ENCODE measurements at regions not wholly inside any gene's neighbourhood (a gene's known extent, or its start where the extent isn't known, plus 50 kb on each side); places are given as distances from the start of the nearest gene placed in this dataset.
"Not testable (repeated sequence)": the region's sequence is repeated elsewhere in the genome, so short reads cannot be mapped to it uniquely, and the experiment has no call there.

GRCh38 chr3:169008776-169009358 lies 654.6 kb downstream of the MECOM start:
- Histone ChIP-seq H3K27ac (ENCODE audit: low read depth, low read length) (no peak overlapping the region), H3K79me2 (ENCODE audit: insufficient read depth, low read length) (no peaks in the 10 kb centered on the region), H4K20me1 (ENCODE audit: insufficient read depth) (no peaks in the 10 kb centered on the region), H3K4me2 (ENCODE audit: low read length) (no peak overlapping the region), H3K27me3 (ENCODE audit: insufficient read depth, low read length) (no peaks in the 10 kb centered on the region), H3K4me3 (replicated peaks in 1 of 2; ENCODE audit: low read depth in 1 of 2, low read length in 2 of 2) (no peak overlapping the region), H3K9me3 (ENCODE audit: control insufficient read depth in 1 of 2, insufficient read depth in 1 of 2, low read depth in 1 of 2, low read length in 2 of 2) (no peaks in the 10 kb centered on the region), H3K9ac (ENCODE audit: low read length) (no peak overlapping the region), H2AFZ (ENCODE audit: low read depth, low read length, poor library complexity, severe bottlenecking) (no peak overlapping the region), H3K36me3 (ENCODE audit: control insufficient read depth in 1 of 2, insufficient read depth in 2 of 2, low read length in 2 of 2) (no peaks in the 10 kb centered on the region), H3K9me2 (ENCODE audit: insufficient read depth) (no peaks in the 10 kb centered on the region), H3K4me1 (ENCODE audit: control insufficient read depth in 1 of 2, insufficient read depth in 2 of 2, low read length in 2 of 2) (no peaks in the 10 kb centered on the region)
- TF ChIP-seq YY1 (IDR thresholded peaks at IDR 0.05; ENCODE audit: extremely low read depth, insufficient replicate concordance, low read depth, low read length): no peak
- no peak for TF ChIP-seq EGR1 (IDR thresholded peaks at IDR 0.05; ENCODE audit: low read depth)
- no TSS peak for BruUV-seq (replicated peaks)
- intact Hi-C loops (cut with micrococcal nuclease): no loop called here
- ChIA-PET RAD21 (ENCODE audit: low non-redundant PET in 1 of 2, low total read pairs in 2 of 2, uncharacterized antibody in 2 of 2, unreplicated experiment in 2 of 2) (no interaction called here), CTCF (no interaction called here), POLR2A (interaction anchor here (0.7 kb wide), 1 partner anchor 10 kb away, joined by 3 read pairs; no protein-coding TSS in a partner anchor)
- ATAC-seq: no peak
- DNase-seq (ENCODE audit: low read depth, low spot score): no peak

GRCh38 chr3:169007145-169007544 lies 656.4 kb downstream of the MECOM start:
- RAD21 ChIA-PET (ENCODE audit: low non-redundant PET in 1 of 2, low total read pairs in 2 of 2, uncharacterized antibody in 2 of 2, unreplicated experiment in 2 of 2): no interaction called here
- Histone ChIP-seq H3K79me2 (ENCODE audit: insufficient read depth, low read length) (no peaks in the 10 kb centered on the region), H2AFZ (ENCODE audit: low read depth, low read length, poor library complexity, severe bottlenecking) (no peak overlapping the region), H3K9me2 (ENCODE audit: insufficient read depth) (no peaks in the 10 kb centered on the region), H3K9me3 (ENCODE audit: control insufficient read depth in 1 of 2, insufficient read depth in 1 of 2, low read depth in 1 of 2, low read length in 2 of 2) (no peaks in the 10 kb centered on the region), H3K27me3 (ENCODE audit: insufficient read depth, low read length) (no peaks in the 10 kb centered on the region), H3K9ac (ENCODE audit: low read length) (no peak overlapping the region), H3K27ac (ENCODE audit: low read depth, low read length) (no peak overlapping the region), H3K4me2 (ENCODE audit: low read length) (no peak overlapping the region), H3K4me1 (ENCODE audit: control insufficient read depth in 1 of 2, insufficient read depth in 2 of 2, low read length in 2 of 2) (no peaks in the 10 kb centered on the region), H3K36me3 (ENCODE audit: control insufficient read depth in 1 of 2, insufficient read depth in 2 of 2, low read length in 2 of 2) (no peaks in the 10 kb centered on the region), H3K4me3 (replicated peaks in 1 of 2; ENCODE audit: low read depth in 1 of 2, low read length in 2 of 2) (no peak overlapping the region), H4K20me1 (ENCODE audit: insufficient read depth) (no peaks in the 10 kb centered on the region)
- CTCF ChIA-PET: no interaction called here
- intact Hi-C loops (cut with micrococcal nuclease): no loop called here
- ATAC-seq (no peak), DNase-seq (ENCODE audit: low read depth, low spot score) (no peak)
- POLR2A ChIA-PET: no interaction called here
- no peak for TF ChIP-seq EGR1 (IDR thresholded peaks at IDR 0.05; ENCODE audit: low read depth)
- BruUV-seq (replicated peaks): no TSS peak

GRCh38 chr3:169006398-169006797 lies 657.1 kb downstream of the MECOM start:
- BruUV-seq (replicated peaks); H3K9me2 ChIP-seq (ENCODE audit: insufficient read depth); H3K9me3 ChIP-seq (ENCODE audit: control insufficient read depth in 1 of 2, insufficient read depth in 1 of 2, low read depth in 1 of 2, low read length in 2 of 2); H3K4me3 ChIP-seq (replicated peaks in 1 of 2; ENCODE audit: low read depth in 1 of 2, low read length in 2 of 2); H3K4me1 ChIP-seq (ENCODE audit: control insufficient read depth in 1 of 2, insufficient read depth in 2 of 2, low read length in 2 of 2); H3K9ac ChIP-seq (ENCODE audit: low read length); H3K27me3 ChIP-seq (ENCODE audit: insufficient read depth, low read length); CTCF ChIA-PET; H4K20me1 ChIP-seq (ENCODE audit: insufficient read depth); H2AFZ ChIP-seq (ENCODE audit: low read depth, low read length, poor library complexity, severe bottlenecking); H3K4me2 ChIP-seq (ENCODE audit: low read length); H3K79me2 ChIP-seq (ENCODE audit: insufficient read depth, low read length); DNase-seq (ENCODE audit: low read depth, low spot score); H3K27ac ChIP-seq (ENCODE audit: low read depth, low read length); H3K36me3 ChIP-seq (ENCODE audit: control insufficient read depth in 1 of 2, insufficient read depth in 2 of 2, low read length in 2 of 2); RAD21 ChIA-PET (ENCODE audit: low non-redundant PET in 1 of 2, low total read pairs in 2 of 2, uncharacterized antibody in 2 of 2, unreplicated experiment in 2 of 2); POLR2A ChIA-PET; intact Hi-C loops (cut with micrococcal nuclease); ATAC-seq: not testable (repeated sequence)
